Tibial nerve (tissue), 4 donors: ENCODE measurements at regions not wholly inside any gene's neighbourhood (a gene's known extent, or its start where the extent isn't known, plus 50 kb on each side); places are given as distances from the start of the nearest gene placed in this dataset.

Experiments used
- EP300 ChIP-seq, 2 donors: sonication (generic); formaldehyde crosslinking; IDR thresholded peaks; one replicate each; pipeline ENCODE4 v1.6.1; 2017; ENCODE audit warnings: antibody characterized with exemption in 2 of 2, mild to moderate bottlenecking in 1 of 2
- POLR2A ChIP-seq, 2 donors: fragments of 450-650 bp; IDR thresholded peaks; one replicate each; pipeline ENCODE4 v1.6.1; 2017; ENCODE audit warnings: antibody characterized with exemption in 2 of 2, mild to moderate bottlenecking in 2 of 2, moderate library complexity in 2 of 2
- TF ChIP-seq, protein P1 (sequence below), 5 experiments: fragments of 200-600 bp in 3 of 5; fragments of 450-650 bp in 2 of 5; sonication (generic) in 3 of 5; IDR thresholded peaks; one replicate each; pipeline ENCODE4 v1.5.1; 2016 to 2019; ENCODE audit warnings: antibody characterized with exemption in 5 of 5, mild to moderate bottlenecking in 3 of 5, moderate library complexity in 2 of 5

DNA sequence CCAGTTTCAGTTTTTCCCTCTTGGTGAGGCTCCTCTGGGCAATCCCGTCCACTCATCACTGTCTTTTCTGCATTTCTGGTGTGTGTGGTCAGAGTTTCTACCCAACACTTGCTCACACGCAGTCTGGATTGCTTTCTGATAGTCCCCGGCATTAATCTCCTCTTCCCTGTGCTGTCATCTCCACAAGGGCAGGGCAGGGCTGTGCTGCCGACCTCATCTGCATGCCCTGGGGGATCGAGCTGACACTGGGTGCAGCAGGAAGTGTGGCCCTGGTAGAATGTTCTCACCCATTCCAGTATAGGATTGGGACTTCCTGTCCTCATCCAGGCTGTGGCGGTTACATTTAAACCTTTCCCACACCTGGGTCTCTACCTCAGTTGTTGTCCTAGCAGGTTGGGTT, 80.0 kb upstream of the FAM136A start:
- TF ChIP-seq, protein P1, sequence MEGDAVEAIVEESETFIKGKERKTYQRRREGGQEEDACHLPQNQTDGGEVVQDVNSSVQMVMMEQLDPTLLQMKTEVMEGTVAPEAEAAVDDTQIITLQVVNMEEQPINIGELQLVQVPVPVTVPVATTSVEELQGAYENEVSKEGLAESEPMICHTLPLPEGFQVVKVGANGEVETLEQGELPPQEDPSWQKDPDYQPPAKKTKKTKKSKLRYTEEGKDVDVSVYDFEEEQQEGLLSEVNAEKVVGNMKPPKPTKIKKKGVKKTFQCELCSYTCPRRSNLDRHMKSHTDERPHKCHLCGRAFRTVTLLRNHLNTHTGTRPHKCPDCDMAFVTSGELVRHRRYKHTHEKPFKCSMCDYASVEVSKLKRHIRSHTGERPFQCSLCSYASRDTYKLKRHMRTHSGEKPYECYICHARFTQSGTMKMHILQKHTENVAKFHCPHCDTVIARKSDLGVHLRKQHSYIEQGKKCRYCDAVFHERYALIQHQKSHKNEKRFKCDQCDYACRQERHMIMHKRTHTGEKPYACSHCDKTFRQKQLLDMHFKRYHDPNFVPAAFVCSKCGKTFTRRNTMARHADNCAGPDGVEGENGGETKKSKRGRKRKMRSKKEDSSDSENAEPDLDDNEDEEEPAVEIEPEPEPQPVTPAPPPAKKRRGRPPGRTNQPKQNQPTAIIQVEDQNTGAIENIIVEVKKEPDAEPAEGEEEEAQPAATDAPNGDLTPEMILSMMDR (IDR thresholded peaks at IDR 0.05): no peak
- TF ChIP-seq POLR2A (IDR thresholded peaks at IDR 0.05) (no peak), EP300 (IDR thresholded peaks at IDR 0.05) (no peak)
